PC-9 (cell line): ENCODE measurements at regions not wholly inside any gene's neighbourhood (a gene's known extent, or its start where the extent isn't known, plus 50 kb on each side); places are given as distances from the start of the nearest gene placed in this dataset.

Experiments
- CTCF ChIP-seq: fragments of 200-600 bp; sonication (generic); conservative IDR thresholded peaks from 2 replicates; pipeline ENCODE4 v1.6.1; 2017; ENCODE audit warnings: mixed run types, antibody characterized with exemption, mild to moderate bottlenecking, moderate library complexity
- EZH2 ChIP-seq: fragments of 200-600 bp; sonication (generic); IDR thresholded peaks from 2 replicates; pipeline ENCODE4 v1.8.0; 2017; ENCODE audit warnings: antibody characterized with exemption, low read depth

DNA sequence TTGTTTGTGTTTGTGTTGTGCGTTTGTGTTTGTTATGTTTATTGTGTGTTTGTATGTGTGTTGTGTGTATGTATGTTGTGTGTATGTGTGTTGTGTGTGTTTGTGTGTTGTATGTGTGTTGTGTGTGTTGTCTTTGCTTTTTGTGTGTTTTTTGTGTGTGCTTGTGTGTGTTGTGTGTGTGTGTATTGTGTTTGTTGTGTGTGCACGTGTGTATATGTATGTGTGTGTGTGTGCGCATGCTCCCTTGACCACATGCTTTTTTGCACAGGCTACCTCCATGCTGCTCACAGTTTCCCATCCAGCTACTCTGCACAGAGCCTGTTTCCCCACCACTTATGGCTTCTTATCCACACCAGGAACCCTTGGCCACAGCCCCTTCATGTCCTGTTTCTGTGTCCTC lies 720.0 kb upstream of the ADAMTS16 start:
- TF ChIP-seq CTCF = no peak
- no peak for TF ChIP-seq EZH2
